MG63 (cell line): ENCODE measurements at regions not wholly inside any gene's neighbourhood (a gene's known extent, or its start where the extent isn't known, plus 50 kb on each side); places are given as distances from the start of the nearest gene placed in this dataset.

Source experiments
- DNase-seq: peaks from one replicate; pipeline ENCODE4 v3.0.0-alpha.2; 2020
- H3K27me3 ChIP-seq: fragments of 250-450 bp; sonication (Bioruptor Pico); 2 replicates; pipeline ENCODE4 v1.5.1; 2020; ENCODE audit warnings: mild to moderate bottlenecking, moderate library complexity
- H3K36me3 ChIP-seq: fragments of 250-450 bp; sonication (Bioruptor Pico); 2 replicates; pipeline ENCODE4 v1.5.1; 2020; ENCODE audit warnings: mild to moderate bottlenecking, moderate library complexity
- H3K4me3 ChIP-seq: fragments of 250-450 bp; sonication (Bioruptor Pico); 2 replicates; pipeline ENCODE4 v1.5.1; 2020; ENCODE audit warnings: mild to moderate bottlenecking, moderate library complexity
- H3K9me3 ChIP-seq: fragments of 250-450 bp; sonication (Bioruptor Pico); 2 replicates; pipeline ENCODE4 v1.5.1; 2020; ENCODE audit warnings: mild to moderate bottlenecking, moderate library complexity

GRCh38 chr19:27647423-27647822, 1565.5 kb downstream of the UQCRFS1 start:
- DNase-seq = no peak
- H3K27me3 ChIP-seq = no peaks in the 10 kb centered on the region

GRCh38 chr19:27635401-27635800, 1577.5 kb downstream of the UQCRFS1 start:
- Histone ChIP-seq H3K27me3 (no peaks in the 10 kb centered on the region), H3K9me3 (peaks cover 23% of the 10 kb centered on the region), H3K4me3 (no peak overlapping the region), H3K36me3 (no peaks in the 10 kb centered on the region)
- DNase-seq = no peak

More at GRCh38 chr19:27647423-27647822, 1565.5 kb downstream of the UQCRFS1 start:
- no peak overlapping the region for H3K4me3 ChIP-seq
- H3K9me3 ChIP-seq = no peaks in the 10 kb centered on the region
- H3K36me3 ChIP-seq = no peaks in the 10 kb centered on the region

DNA sequence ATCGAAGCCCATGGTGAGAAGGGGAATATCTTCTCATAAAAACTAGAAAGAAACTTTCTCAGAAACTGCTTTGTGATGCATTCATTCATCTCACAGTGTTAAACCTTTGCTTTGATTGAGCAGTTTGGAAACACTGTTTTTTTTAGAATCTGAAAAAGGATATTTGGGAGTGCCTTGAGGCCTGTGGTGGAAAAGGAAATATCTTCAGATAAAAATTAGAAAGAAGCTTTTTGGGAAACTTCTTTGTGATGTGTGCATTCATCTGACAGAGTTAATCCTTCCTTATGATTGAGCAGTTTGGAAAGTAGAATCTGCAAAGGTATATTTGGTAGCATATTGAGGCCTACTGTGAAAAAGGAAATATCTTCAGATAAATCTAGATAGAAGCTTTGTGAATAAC, 1594.9 kb downstream of the UQCRFS1 start:
- no peaks in the 10 kb centered on the region for H3K36me3 ChIP-seq
- no peak overlapping the region for H3K4me3 ChIP-seq
- peaks cover 70% of the 10 kb centered on the region for H3K9me3 ChIP-seq
- DNase-seq = no peak
- no peaks in the 10 kb centered on the region for H3K27me3 ChIP-seq

DNA sequence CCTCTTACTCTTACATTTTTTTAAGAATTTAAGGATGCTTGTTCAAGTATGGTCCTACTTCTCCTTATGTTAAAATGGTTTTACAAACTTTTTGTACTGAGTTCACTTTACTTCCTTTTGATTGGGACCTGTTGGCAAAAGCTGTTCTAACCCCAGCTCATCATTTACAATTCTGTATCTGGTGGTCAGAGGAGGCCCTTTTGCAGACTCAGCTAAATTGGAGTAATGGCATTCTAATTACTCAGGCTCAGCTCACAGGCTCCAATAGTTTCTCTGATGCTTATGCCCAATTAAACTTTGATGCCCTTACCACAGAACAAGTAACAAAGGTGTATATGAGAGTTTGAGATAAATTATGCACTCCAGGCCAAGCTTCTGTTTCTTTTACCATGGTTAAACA, 1632.0 kb downstream of the UQCRFS1 start:
- no peaks in the 10 kb centered on the region for H3K36me3 ChIP-seq
- no peaks in the 10 kb centered on the region for H3K27me3 ChIP-seq
- DNase-seq = no peak
- H3K9me3 ChIP-seq = peaks cover 25% of the 10 kb centered on the region
- no peak overlapping the region for H3K4me3 ChIP-seq
